HEK293T (cell line): ENCODE measurements at regions not wholly inside any gene's neighbourhood (a gene's known extent, or its start where the extent isn't known, plus 50 kb on each side); places are given as distances from the start of the nearest gene placed in this dataset.

Source experiments
- ARNT ChIP-seq: fragments of 450-650 bp; IDR thresholded peaks from 2 replicates; pipeline ENCODE4 v1.6.1; 2017; ENCODE audit warnings: mild to moderate bottlenecking
- BHLHE40 ChIP-seq: fragments of 450-650 bp; IDR thresholded peaks from 2 replicates; pipeline ENCODE4 v1.6.1; 2016; ENCODE audit warnings: mild to moderate bottlenecking, moderate library complexity, borderline replicate concordance
- CTBP1 ChIP-seq: fragments of 450-650 bp; IDR thresholded peaks from 2 replicates; pipeline ENCODE4 v1.6.1; 2016; ENCODE audit warnings: borderline replicate concordance
- ELF4 ChIP-seq: fragments of 450-650 bp; IDR thresholded peaks from 2 replicates; pipeline ENCODE4 v1.6.1; 2017; ENCODE audit warnings: antibody characterized with exemption
- FOXA1 ChIP-seq: fragments of 450-650 bp; IDR thresholded peaks from 2 replicates; pipeline ENCODE4 v1.6.1; 2016; ENCODE audit warnings: mild to moderate bottlenecking
- FOXK2 ChIP-seq: fragments of 450-650 bp; IDR thresholded peaks from 2 replicates; pipeline ENCODE4 v1.6.1; 2016; ENCODE audit warnings: mild to moderate bottlenecking
- FOXM1 ChIP-seq: fragments of 450-650 bp; IDR thresholded peaks from 2 replicates; pipeline ENCODE4 v1.6.1; 2017; ENCODE audit warnings: mild to moderate bottlenecking, borderline replicate concordance
- HDGF ChIP-seq: fragments of 450-650 bp; IDR thresholded peaks from 2 replicates; pipeline ENCODE4 v1.6.1; 2017; ENCODE audit warnings: antibody characterized with exemption, borderline replicate concordance
- LEF1 ChIP-seq: fragments of 450-650 bp; IDR thresholded peaks from 2 replicates; pipeline ENCODE4 v1.6.1; 2017; ENCODE audit warnings: mild to moderate bottlenecking, borderline replicate concordance
- PKNOX1 ChIP-seq: fragments of 450-650 bp; IDR thresholded peaks from 2 replicates; pipeline ENCODE4 v1.6.1; 2016
- SP1 ChIP-seq: fragments of 450-650 bp; IDR thresholded peaks from 2 replicates; pipeline ENCODE4 v1.6.1; 2017
- SUZ12 ChIP-seq: fragments of 450-650 bp; IDR thresholded peaks from 2 replicates; pipeline ENCODE4 v1.6.1; 2016; ENCODE audit warnings: mild to moderate bottlenecking
- ZNF384 ChIP-seq: fragments of 450-650 bp; IDR thresholded peaks from 2 replicates; pipeline ENCODE4 v1.6.1; 2016

GRCh38 chr21:35282944-35283343 is 233.8 kb upstream of the RUNX1 start:
- no peak for TF ChIP-seq ARNT
- TF ChIP-seq SP1, result no peak
- TF ChIP-seq BHLHE40, result no peak
- no peak for TF ChIP-seq HDGF
- TF ChIP-seq LEF1, result no peak
- TF ChIP-seq PKNOX1, result no peak
- TF ChIP-seq FOXA1, result no peak
- TF ChIP-seq FOXM1, result no peak
- TF ChIP-seq ZNF384, result no peak
- no peak for TF ChIP-seq FOXK2
- TF ChIP-seq ELF4, result no peak
- TF ChIP-seq CTBP1, result no peak
- no peak for TF ChIP-seq SUZ12
